ENCODE measurements at regions not wholly inside any gene's neighbourhood (a gene's known extent, or its start where the extent isn't known, plus 50 kb on each side); places are given as distances from the start of the nearest gene placed in this dataset.

DNA sequence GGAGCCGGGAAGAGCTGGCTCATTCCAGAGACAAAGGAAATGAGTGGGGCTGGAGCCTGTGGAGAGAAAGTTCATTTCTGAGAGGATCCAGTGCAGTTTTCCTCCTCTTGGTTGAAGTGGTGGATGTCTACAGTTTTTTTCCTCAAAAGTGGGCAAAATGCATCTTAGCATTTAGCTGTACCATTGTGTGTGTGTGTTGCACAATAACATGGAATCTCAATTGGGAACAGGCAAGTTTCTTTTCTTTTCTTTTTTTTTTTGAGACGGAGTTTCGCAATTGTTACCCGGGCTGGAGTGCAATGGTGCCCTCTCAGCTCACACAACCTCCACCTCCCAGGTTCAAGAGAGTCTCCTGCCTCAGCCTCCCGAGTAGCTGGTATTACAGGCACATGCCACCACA lies 101.5 kb upstream of the UBE2E1 start:
- Histone ChIP-seq H3K9me3 (ENCODE audit: insufficient read depth, low read depth, low read length) (no peaks in the 10 kb centered on the region), H3K4me1 (ENCODE audit: insufficient read depth, low read length, poor library complexity, severe bottlenecking) (no peaks in the 10 kb centered on the region), H3F3A (ENCODE audit: low read depth) (no peaks in the 10 kb centered on the region), H3K36me3 (ENCODE audit: insufficient read depth, low read length) (no peaks in the 10 kb centered on the region), H4K20me1 (ENCODE audit: insufficient read depth, low read length, poor library complexity, severe bottlenecking) (no peaks in the 10 kb centered on the region), H2AFZ (ENCODE audit: low read length) (no peak overlapping the region), H3K9ac (ENCODE audit: low read depth, low read length, poor library complexity, severe bottlenecking) (no peak overlapping the region), H3K27me3 (ENCODE audit: insufficient read depth, low read length, poor library complexity, severe bottlenecking) (no peaks in the 10 kb centered on the region), H3K9me2 (replicated peaks; ENCODE audit: low read depth, low read length) (no peaks in the 10 kb centered on the region), H3K79me2 (ENCODE audit: insufficient read depth, low read length) (no peaks in the 10 kb centered on the region), H3K4me2 (ENCODE audit: low read depth, low read length, poor library complexity, severe bottlenecking) (no peak overlapping the region), H3K4me3 (ENCODE audit: low read length, poor library complexity, severe bottlenecking) (no peak overlapping the region)
- TF ChIP-seq, protein P1, sequence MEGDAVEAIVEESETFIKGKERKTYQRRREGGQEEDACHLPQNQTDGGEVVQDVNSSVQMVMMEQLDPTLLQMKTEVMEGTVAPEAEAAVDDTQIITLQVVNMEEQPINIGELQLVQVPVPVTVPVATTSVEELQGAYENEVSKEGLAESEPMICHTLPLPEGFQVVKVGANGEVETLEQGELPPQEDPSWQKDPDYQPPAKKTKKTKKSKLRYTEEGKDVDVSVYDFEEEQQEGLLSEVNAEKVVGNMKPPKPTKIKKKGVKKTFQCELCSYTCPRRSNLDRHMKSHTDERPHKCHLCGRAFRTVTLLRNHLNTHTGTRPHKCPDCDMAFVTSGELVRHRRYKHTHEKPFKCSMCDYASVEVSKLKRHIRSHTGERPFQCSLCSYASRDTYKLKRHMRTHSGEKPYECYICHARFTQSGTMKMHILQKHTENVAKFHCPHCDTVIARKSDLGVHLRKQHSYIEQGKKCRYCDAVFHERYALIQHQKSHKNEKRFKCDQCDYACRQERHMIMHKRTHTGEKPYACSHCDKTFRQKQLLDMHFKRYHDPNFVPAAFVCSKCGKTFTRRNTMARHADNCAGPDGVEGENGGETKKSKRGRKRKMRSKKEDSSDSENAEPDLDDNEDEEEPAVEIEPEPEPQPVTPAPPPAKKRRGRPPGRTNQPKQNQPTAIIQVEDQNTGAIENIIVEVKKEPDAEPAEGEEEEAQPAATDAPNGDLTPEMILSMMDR (conservative IDR thresholded peaks at IDR 0.05; ENCODE audit: low read length): no peak
- TF ChIP-seq EZH2phosphoT487 (IDR thresholded peaks at IDR 0.05; ENCODE audit: borderline replicate concordance): no peak

DNA sequence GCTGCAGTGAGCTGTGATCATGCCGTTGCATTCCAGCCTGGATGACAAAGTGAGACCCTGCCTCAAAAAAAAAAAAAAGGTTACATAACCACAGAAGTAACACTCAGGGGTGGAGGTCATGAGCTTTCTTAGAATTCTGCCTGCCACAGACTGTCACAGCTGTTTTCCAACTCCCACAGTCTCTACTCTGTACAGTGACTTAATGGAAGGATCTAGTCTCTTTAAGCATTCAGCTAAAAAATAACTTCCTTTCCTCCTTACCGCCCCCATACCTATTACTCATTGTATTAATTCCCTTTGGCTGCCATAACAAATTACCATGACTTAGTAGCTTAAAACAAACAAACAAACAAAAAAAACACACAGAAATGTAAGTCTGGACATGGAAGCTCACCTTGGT lies 99.6 kb upstream of the UBE2E1 start:
- Histone ChIP-seq H3K36me3 (ENCODE audit: insufficient read depth, low read length) (no peaks in the 10 kb centered on the region), H3K9me3 (ENCODE audit: insufficient read depth, low read depth, low read length) (no peaks in the 10 kb centered on the region), H3K4me2 (ENCODE audit: low read depth, low read length, poor library complexity, severe bottlenecking) (no peak overlapping the region), H3K4me3 (ENCODE audit: low read length, poor library complexity, severe bottlenecking) (no peak overlapping the region), H3K9me2 (replicated peaks; ENCODE audit: low read depth, low read length) (no peaks in the 10 kb centered on the region), H4K20me1 (ENCODE audit: insufficient read depth, low read length, poor library complexity, severe bottlenecking) (no peaks in the 10 kb centered on the region), H2AFZ (ENCODE audit: low read length) (no peak overlapping the region), H3K9ac (ENCODE audit: low read depth, low read length, poor library complexity, severe bottlenecking) (no peak overlapping the region), H3K27me3 (ENCODE audit: insufficient read depth, low read length, poor library complexity, severe bottlenecking) (no peaks in the 10 kb centered on the region), H3K4me1 (ENCODE audit: insufficient read depth, low read length, poor library complexity, severe bottlenecking) (no peaks in the 10 kb centered on the region), H3F3A (ENCODE audit: low read depth) (no peaks in the 10 kb centered on the region), H3K79me2 (ENCODE audit: insufficient read depth, low read length) (no peaks in the 10 kb centered on the region)
- TF ChIP-seq, protein P1 (conservative IDR thresholded peaks at IDR 0.05; ENCODE audit: low read length): no peak
- TF ChIP-seq EZH2phosphoT487 (IDR thresholded peaks at IDR 0.05; ENCODE audit: borderline replicate concordance): no peak

DNA sequence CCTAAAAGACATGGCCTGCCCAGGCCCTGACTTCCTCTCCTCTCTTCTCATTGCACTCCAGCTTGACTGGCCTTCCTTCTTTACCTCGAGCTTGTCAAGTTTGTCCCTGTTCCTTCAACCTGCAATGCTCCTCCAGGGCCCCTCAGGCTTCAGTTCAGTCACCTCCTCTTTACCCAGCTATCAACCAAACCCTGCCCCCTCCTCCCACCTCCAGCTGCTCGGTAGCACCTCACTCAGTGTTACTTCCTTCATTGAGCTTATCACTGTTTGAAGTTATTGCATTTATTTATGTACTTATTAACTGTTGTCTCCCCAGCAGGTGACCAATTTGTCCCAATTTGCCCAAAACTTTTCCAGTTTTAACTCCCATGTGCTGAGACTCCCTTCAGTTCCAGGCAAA lies 95.8 kb upstream of the UBE2E1 start:
- Histone ChIP-seq H3K4me3 (ENCODE audit: low read length, poor library complexity, severe bottlenecking) (no peak overlapping the region), H3K9me2 (replicated peaks; ENCODE audit: low read depth, low read length) (no peaks in the 10 kb centered on the region), H2AFZ (ENCODE audit: low read length) (no peak overlapping the region), H3K4me2 (ENCODE audit: low read depth, low read length, poor library complexity, severe bottlenecking) (no peak overlapping the region), H3K4me1 (ENCODE audit: insufficient read depth, low read length, poor library complexity, severe bottlenecking) (no peaks in the 10 kb centered on the region), H3K9ac (ENCODE audit: low read depth, low read length, poor library complexity, severe bottlenecking) (no peak overlapping the region), H3K9me3 (ENCODE audit: insufficient read depth, low read depth, low read length) (no peaks in the 10 kb centered on the region), H3K79me2 (ENCODE audit: insufficient read depth, low read length) (no peaks in the 10 kb centered on the region), H3K36me3 (ENCODE audit: insufficient read depth, low read length) (no peaks in the 10 kb centered on the region), H3K27me3 (ENCODE audit: insufficient read depth, low read length, poor library complexity, severe bottlenecking) (no peaks in the 10 kb centered on the region), H4K20me1 (ENCODE audit: insufficient read depth, low read length, poor library complexity, severe bottlenecking) (no peaks in the 10 kb centered on the region), H3F3A (ENCODE audit: low read depth) (no peaks in the 10 kb centered on the region)
- no peak for TF ChIP-seq EZH2phosphoT487 (IDR thresholded peaks at IDR 0.05; ENCODE audit: borderline replicate concordance)
- TF ChIP-seq, protein P1 (conservative IDR thresholded peaks at IDR 0.05; ENCODE audit: low read length): no peak

Measured in Loucy (cell line).